ENCODE measurements at regions not wholly inside any gene's neighbourhood (a gene's known extent, or its start where the extent isn't known, plus 50 kb on each side); places are given as distances from the start of the nearest gene placed in this dataset.

GRCh38 chr16:51967646-51968045 lies 579.3 kb downstream of the TOX3 start:
- no peak for DNase-seq

GRCh38 chr16:51960931-51961330 lies 586.0 kb downstream of the TOX3 start:
- DNase-seq, result no peak

- no peak for DNase-seq
Observed at GRCh38 chr16:51953286-51953985, 593.5 kb downstream of the TOX3 start.

GRCh38 chr16:51952500-51952899 lies 594.4 kb downstream of the TOX3 start:
- DNase-seq, result no peak

GRCh38 chr16:51951668-51952298 lies 595.2 kb downstream of the TOX3 start:
- DNase-seq, result no peak

- DNase-seq, result no peak
Observed at GRCh38 chr16:51950118-51950780, 596.7 kb downstream of the TOX3 start.

- no peak for DNase-seq
Observed at GRCh38 chr16:51949282-51949681, 597.7 kb downstream of the TOX3 start.

GRCh38 chr16:51941412-51941811 lies 605.5 kb downstream of the TOX3 start:
- no peak for DNase-seq

GRCh38 chr16:51940183-51940582 lies 606.8 kb downstream of the TOX3 start:
- DNase-seq, result no peak

GRCh38 chr16:51939378-51939871 lies 607.5 kb downstream of the TOX3 start:
- no peak for DNase-seq

- DNase-seq, result no peak
Observed at GRCh38 chr16:51938861-51939260, 608.1 kb downstream of the TOX3 start.

GRCh38 chr16:51937771-51938170 lies 609.2 kb downstream of the TOX3 start:
- no peak for DNase-seq

- DNase-seq, result no peak
Observed at GRCh38 chr16:51936846-51937245, 610.1 kb downstream of the TOX3 start.

- no peak for DNase-seq
Observed at GRCh38 chr16:51932317-51932716, 614.6 kb downstream of the TOX3 start.

- DNase-seq, result no peak
Observed at GRCh38 chr16:51931653-51932052, 615.3 kb downstream of the TOX3 start.

- DNase-seq, result no peak
Observed at GRCh38 chr16:51924744-51925143, 622.2 kb downstream of the TOX3 start.

- DNase-seq, result no peak
Observed at GRCh38 chr16:51922476-51922875, 624.5 kb downstream of the TOX3 start.

GRCh38 chr16:51919736-51920135 lies 627.2 kb downstream of the TOX3 start:
- no peak for DNase-seq

- DNase-seq, result no peak
Observed at GRCh38 chr16:51916814-51917213, 630.1 kb downstream of the TOX3 start.

- no peak for DNase-seq
Observed at GRCh38 chr16:51916231-51916630, 630.7 kb downstream of the TOX3 start.

GRCh38 chr16:51907680-51908079 lies 639.3 kb downstream of the TOX3 start:
- DNase-seq, result no peak

- DNase-seq, result no peak
Observed at GRCh38 chr16:51900221-51900780, 646.6 kb downstream of the TOX3 start.

- no peak for DNase-seq
Observed at GRCh38 chr16:51898872-51899271, 648.1 kb downstream of the TOX3 start.

- no peak for DNase-seq
Observed at GRCh38 chr16:51896013-51896412, 650.9 kb downstream of the TOX3 start.
